ENCODE measurements at regions not wholly inside any gene's neighbourhood (a gene's known extent, or its start where the extent isn't known, plus 50 kb on each side); places are given as distances from the start of the nearest gene placed in this dataset.

DNA sequence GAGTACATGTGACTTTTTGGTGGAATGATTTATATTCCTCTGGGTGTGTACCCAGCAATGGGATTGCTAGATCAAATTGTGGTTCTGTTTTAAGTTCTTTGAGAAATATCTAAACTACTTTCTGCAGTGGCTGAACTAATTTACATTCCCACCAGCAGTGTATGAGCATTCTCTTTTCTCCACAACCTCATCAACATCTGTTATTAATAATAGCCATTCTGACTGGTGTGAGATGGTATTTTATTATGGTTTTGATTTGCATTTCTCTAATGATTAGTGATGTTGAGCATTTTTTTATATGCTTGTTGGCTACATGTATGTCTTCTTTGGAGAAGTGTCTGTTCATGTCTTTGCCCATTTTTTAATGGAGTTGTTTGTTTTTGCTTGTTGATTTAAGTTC is 267.4 kb upstream of the NT5C1B start:
- no peak for ATAC-seq
- intact Hi-C loops (cut with DNase I, micrococcal nuclease): no loop called here
- Histone ChIP-seq H3K9me3 (no peaks in the 10 kb centered on the region), H3K4me1 (ENCODE audit: low read depth) (peaks cover 4% of the 10 kb centered on the region), H3K4me3 (no peak overlapping the region), H3K36me3 (ENCODE audit: low read depth) (no peaks in the 10 kb centered on the region)
- TF ChIP-seq CTCF (IDR thresholded peaks at IDR 0.05): no peak
- no peak for DNase-seq

DNA sequence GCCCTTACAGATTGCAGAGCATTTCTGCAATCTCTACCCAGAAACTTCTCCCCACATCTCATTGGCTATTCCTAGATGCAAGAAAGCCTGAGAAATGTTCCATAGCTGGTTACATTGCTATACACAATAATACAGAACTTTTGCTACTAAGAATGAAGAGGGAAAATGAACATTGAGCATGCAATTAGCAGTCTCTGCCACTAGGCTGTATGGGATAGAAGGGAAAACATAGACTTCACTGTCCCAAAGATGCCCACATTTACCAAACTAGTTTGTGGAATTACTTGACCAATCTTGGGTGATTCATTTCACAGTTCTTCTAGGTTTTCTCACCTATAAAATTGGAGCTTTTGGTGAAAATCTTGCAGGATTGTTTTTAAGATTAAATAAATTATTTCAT is 265.7 kb upstream of the NT5C1B start:
- ATAC-seq (no peak), DNase-seq (no peak)
- intact Hi-C loops (cut with DNase I, micrococcal nuclease): no loop called here
- Histone ChIP-seq H3K36me3 (ENCODE audit: low read depth) (no peaks in the 10 kb centered on the region), H3K4me3 (no peak overlapping the region), H3K4me1 (ENCODE audit: low read depth) (peaks cover 4% of the 10 kb centered on the region), H3K9me3 (no peaks in the 10 kb centered on the region)
- TF ChIP-seq CTCF (IDR thresholded peaks at IDR 0.05): no peak

DNA sequence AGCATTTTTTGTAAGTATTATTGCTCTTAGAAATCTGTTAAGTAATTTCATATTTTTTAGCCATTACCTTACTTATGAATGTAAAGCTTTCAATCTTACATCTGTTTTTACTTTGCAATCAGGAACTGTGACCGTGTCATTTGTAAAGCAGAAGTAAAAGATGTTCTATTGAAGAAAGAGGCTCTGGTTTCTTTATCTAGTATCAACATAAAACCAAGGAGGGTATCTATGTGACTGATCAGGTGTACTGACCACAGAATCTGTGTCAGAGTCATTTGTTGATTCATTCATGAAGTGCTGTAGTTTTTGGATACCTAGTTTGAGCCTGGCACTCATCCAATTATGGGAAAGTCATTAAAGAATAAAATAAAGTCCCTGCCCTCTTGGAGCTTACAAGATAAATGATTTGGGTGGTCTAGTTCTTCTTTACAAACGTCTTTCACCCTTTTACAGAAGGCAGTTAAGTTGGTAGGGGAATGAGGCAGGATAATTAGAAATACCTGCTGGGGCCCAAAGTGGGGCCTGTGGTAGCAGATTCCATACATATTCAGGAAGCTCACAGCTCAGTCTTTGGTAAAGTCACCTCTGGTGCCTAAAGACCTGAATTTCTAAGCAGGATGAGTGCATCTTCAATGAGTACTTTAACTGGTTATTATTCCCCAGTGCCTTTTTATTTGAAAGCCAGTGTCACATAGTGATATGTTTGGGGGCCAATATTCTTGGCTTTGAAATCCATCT is 260.6 kb upstream of the NT5C1B start:
- intact Hi-C loops (cut with DNase I, micrococcal nuclease): no loop called here
- no peak for TF ChIP-seq CTCF (IDR thresholded peaks at IDR 0.05)
- Histone ChIP-seq H3K36me3 (ENCODE audit: low read depth) (no peaks in the 10 kb centered on the region), H3K9me3 (no peaks in the 10 kb centered on the region), H3K4me3 (no peak overlapping the region), H3K4me1 (ENCODE audit: low read depth) (peaks cover 4% of the 10 kb centered on the region)
- no peak for ATAC-seq
- DNase-seq: no peak

GRCh38 chr2:18848646-18849045 is 259.3 kb upstream of the NT5C1B start:
- peaks cover 1% of the 10 kb centered on the region for H3K4me1 ChIP-seq (ENCODE audit: low read depth)
- DNase-seq: no peak
- intact Hi-C loops (cut with DNase I, micrococcal nuclease): no loop called here
- H3K9me3 ChIP-seq: no peaks in the 10 kb centered on the region
- H3K36me3 ChIP-seq (ENCODE audit: low read depth): no peaks in the 10 kb centered on the region
- no peak overlapping the region for H3K4me3 ChIP-seq
- no peak for ATAC-seq
- TF ChIP-seq CTCF (IDR thresholded peaks at IDR 0.05): no peak

DNA sequence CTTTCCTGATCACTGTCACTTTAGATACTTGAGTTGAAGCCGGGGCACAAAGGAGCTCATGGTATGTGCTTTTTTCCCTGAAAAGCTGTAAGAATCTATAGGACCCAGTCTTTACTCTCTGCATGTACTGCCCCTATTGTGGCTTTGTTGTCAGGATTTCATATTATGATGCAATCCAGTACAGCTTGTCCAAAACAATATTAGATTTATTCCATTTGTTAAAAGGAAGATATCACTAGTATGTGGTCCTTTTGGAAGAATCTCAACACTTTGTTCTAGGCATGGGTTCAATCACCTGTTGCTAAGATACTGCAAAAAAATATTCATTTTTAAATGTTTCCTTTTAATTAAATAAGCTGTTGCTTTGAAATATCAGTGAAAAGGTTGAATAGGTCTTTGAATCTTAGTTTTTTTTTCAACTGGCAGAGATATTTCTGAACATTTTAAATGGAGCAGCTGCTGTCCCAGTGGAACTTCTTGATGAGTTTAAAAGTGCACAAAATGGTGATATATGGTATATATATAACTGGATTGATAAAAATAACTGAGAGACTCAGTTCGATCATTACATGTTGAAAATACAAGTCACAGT is 256.6 kb upstream of the NT5C1B start:
- no peak for TF ChIP-seq CTCF (IDR thresholded peaks at IDR 0.05)
- DNase-seq (no peak), ATAC-seq (no peak)
- no peaks in the 10 kb centered on the region for H3K36me3 ChIP-seq (ENCODE audit: low read depth)
- intact Hi-C loops (cut with DNase I, micrococcal nuclease): no loop called here
- no peaks in the 10 kb centered on the region for H3K9me3 ChIP-seq
- H3K4me1 ChIP-seq (ENCODE audit: low read depth): no peaks in the 10 kb centered on the region
- H3K4me3 ChIP-seq: no peak overlapping the region
